HG03442 (cell line): ENCODE measurements at regions not wholly inside any gene's neighbourhood (a gene's known extent, or its start where the extent isn't known, plus 50 kb on each side); places are given as distances from the start of the nearest gene placed in this dataset.

Experiments
- ATAC-seq: cut with Tn5 transposase; IDR thresholded peaks from one replicate; pipeline ENCODE4 v1.9.1; 2021; ENCODE audit warnings: mild to moderate bottlenecking, moderate library complexity; ENCODE audit not compliant: unreplicated experiment

- ATAC-seq: no peak
These were observed 136.7 kb upstream of the VEPH1 start for GRCh38 chr3:157639756-157640426.

DNA sequence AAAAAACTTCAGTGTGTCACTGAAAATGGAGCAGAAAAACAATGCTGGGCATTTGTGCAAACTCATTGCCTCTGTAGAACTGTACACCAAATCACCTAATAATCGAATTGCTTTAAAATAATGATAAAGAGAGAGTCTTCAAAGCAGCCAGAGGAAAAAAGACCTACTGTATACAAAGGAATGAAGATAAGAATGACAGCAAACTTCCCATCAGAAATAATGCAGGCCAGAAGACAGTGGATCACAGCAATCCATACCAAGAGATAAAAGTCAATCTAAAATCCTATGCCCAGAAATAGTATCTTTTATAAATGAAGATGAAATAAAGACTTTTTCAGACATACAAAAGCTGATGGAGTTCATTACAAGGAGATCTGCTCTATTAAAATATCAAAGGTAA is 134.7 kb upstream of the VEPH1 start:
- ATAC-seq: no peak

GRCh38 chr3:157633241-157633640 is 130.0 kb upstream of the VEPH1 start:
- ATAC-seq: no peak

DNA sequence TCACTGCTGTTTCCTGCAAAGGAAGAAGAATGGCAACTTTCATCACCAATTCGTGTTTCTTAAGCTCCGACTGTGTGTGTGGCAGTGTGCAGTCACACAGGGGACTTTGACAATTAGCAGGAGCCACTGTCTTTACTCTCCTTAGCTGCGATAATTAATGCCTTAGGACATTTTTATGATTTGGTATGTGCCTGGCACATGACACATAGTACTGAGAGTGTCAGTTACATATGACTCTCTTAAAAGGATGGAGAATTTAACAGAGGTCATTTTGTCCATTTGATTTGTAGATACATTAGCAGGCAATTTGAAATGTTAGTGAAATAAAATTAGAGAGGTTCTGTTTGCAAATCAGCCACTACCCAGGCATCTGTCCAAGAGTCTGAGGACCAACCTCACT is 128.9 kb upstream of the VEPH1 start:
- ATAC-seq: no peak

GRCh38 chr3:157631478-157631877 is 128.3 kb upstream of the VEPH1 start:
- no peak for ATAC-seq

- ATAC-seq: no peak
These were observed 123.6 kb upstream of the VEPH1 start for GRCh38 chr3:157626817-157627216.

GRCh38 chr3:157624801-157625200 is 121.6 kb upstream of the VEPH1 start:
- no peak for ATAC-seq

- no peak for ATAC-seq
These were observed 115.7 kb upstream of the VEPH1 start for GRCh38 chr3:157618886-157619285.

- ATAC-seq: peak; percentile 87
These were observed 115.0 kb upstream of the VEPH1 start for GRCh38 chr3:157618075-157618760.

DNA sequence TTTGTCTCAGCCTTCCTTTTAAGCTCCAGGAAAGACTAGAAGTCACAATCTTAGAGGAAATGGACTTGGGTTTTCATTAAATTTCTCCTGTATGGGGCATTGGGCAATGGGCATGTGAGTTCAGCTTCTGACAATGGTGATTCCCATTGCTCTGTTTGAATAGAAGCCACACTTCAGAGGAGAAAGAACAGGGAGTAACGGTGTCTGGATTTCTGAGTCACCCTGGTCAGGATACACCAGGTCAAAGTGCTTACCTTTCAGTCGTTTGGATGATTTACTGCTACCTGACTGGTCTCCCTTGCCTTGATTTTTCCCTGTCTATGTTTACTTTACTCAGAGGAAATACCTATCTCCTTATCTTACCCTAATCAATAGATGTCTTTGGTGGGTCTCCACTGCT is 111.7 kb upstream of the VEPH1 start:
- no peak for ATAC-seq

- no peak for ATAC-seq
These were observed 108.4 kb upstream of the VEPH1 start for GRCh38 chr3:157611536-157612076.

- ATAC-seq: no peak
These were observed 107.8 kb upstream of the VEPH1 start for GRCh38 chr3:157610876-157611535.

DNA sequence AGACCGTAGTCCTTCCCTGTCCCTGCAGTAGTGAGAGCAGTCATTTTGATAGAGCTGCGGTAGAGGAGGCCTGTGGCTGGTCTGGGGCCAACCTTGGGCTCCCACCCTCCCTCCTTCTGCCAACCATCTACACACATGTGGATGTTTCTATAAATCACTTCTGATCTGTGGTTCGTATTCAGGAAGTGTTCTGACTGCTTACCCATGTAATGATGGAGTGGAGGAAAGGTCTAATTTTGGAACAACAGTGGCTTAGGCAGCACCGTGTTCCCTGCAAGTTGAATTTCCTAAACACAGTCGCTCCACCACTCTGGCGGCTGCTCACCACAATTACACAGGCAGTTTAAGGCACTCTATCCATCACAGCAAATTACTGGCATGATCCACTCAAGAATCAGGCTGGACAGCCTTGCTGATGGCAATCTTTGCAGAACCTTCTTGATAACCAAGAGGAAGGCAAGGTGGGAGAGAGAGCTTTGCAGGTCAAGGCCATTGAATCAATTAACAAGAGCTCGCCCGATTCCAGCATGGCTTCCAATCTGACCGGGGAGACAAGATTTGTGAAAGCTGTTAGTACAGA is 104.7 kb upstream of the VEPH1 start:
- no peak for ATAC-seq

DNA sequence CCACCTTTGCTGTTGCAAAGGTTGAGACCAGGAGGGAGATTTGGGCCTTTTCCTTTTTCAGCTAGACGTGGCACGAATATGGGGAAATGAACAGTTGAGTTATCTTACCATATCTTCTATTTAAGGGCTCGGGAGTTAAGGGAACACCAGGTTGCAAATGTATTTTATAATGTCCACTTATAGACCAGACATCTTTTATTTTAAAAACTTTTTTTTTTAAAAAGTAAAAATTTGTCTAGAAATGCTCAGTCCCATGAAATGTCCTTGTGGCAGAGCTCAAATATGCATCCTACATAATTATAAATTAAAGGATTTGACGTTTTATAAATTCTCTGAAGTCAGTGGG is 103.6 kb upstream of the VEPH1 start:
- no peak for ATAC-seq

DNA sequence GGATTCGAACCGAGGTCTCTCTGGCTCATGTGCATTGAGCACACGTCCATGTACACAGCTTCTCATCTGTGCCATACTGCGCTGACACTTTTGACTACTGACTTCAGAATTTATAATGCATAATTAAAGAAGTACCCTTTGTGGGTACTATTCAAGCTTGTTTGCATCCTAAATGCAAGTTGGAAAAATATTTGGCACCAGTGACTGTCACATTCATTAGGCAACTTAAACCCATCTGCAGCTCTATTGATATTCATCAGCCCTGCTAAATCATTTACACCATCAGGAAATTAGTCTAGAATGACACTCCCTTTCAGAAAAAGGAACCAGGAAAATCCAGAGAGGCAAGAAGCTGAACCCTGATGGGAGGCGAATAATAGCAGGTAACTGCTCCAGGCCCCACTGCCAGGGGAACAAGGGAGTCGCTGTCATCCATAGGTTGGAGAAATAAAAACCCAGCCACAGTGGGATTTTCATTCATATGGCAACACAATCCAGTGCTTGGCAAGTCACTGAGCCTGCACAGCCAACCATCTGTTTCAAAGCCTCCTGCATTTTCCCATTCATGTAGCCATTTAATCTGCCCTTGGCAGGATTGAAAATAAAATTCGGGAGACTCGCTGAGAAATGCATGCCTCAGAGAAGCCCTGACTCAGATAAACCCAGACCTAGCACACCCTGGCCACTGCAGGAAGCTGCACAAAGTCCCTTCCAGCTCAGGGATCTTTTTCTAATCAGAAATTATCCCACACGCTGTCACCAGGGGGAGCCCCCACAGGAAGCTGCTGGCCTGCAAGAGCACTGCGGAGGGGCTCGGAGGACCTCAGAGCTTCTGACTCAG is 103.0 kb upstream of the VEPH1 start:
- peak; percentile 96 for ATAC-seq

DNA sequence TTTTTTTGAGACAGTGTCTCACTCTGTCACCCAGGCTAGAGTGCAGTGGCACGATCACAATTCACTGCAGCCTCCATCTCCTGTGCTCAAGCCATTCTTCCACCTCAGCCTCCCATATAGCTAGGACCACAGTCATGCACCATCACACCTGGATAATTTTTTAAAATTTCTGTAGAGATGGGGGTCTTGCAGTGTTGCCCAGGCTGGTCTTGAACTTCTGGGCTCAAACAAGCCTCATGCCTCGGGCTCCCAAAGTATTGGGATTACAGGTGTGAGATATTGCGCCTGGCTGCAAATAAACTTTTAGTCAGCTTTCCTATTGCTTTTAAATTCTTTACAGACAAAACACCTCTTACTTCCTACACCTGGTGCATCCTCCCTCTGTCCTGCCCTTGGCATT is 102.1 kb upstream of the VEPH1 start:
- no peak for ATAC-seq

- no peak for ATAC-seq
These were observed 99.2 kb upstream of the VEPH1 start for GRCh38 chr3:157602424-157602823.

- ATAC-seq: no peak
These were observed 92.0 kb upstream of the VEPH1 start for GRCh38 chr3:157595259-157595658.

- ATAC-seq: no peak
These were observed 91.2 kb upstream of the VEPH1 start for GRCh38 chr3:157594413-157594812.

- ATAC-seq: no peak
These were observed 89.6 kb upstream of the VEPH1 start for GRCh38 chr3:157592769-157593168.

DNA sequence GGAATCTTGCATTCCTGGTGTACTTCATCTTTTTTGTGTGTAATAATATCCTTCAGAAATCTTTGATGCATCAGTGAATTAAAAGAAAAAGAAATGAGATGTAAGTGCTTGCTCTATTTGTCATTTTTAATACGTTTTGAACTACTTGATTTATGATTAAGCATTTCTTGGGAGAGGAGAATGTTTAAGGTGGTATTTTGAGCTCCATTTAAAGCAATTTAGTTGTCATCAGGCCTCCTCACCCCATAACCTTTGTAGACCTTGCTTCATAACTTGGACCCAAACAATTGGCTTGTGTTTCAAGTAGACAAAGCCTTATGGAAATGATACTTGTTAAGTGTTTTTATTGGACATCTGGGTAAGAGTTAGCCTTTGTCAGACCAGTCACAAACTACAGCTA is 87.1 kb upstream of the VEPH1 start:
- ATAC-seq: no peak
